ENCODE measurements at regions not wholly inside any gene's neighbourhood (a gene's known extent, or its start where the extent isn't known, plus 50 kb on each side); places are given as distances from the start of the nearest gene placed in this dataset.

GRCh38 chr9:115423646-115424045 lies 305.7 kb upstream of the TNC start:
- Histone ChIP-seq H3K4me3 (ENCODE audit: insufficient read depth, low read length, poor library complexity, severe bottlenecking) (no peak overlapping the region), H3K9me2 (replicated peaks; ENCODE audit: insufficient read depth, low read length) (no peaks in the 10 kb centered on the region)

DNA sequence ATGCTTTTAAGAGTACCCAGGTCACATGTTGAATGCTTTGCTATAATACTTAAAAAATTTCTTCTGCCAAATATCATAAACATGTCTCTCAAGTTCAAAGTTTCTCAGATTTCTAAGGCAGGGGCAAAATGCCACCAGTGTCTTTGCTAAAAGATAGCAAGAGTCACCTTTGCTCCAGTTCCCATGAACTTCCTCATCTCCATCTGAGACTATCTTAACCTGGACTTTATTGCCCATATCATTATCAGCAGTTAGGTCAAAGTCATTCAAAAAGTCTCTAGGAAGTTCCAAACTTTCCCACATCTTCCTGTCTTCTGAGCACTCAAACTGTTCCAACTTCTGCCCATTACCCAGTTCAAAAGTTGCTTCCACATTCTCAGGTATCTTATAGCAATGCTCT lies 307.6 kb upstream of the TNC start:
- Histone ChIP-seq H3K9me2 (replicated peaks; ENCODE audit: insufficient read depth, low read length) (no peaks in the 10 kb centered on the region), H4K20me1 (ENCODE audit: low read depth, low read length) (no peaks in the 10 kb centered on the region), H3K79me2 (ENCODE audit: insufficient read depth, low read length) (no peaks in the 10 kb centered on the region), H3K27ac (ENCODE audit: low read depth, low read length) (no peak overlapping the region), H3K4me3 (ENCODE audit: insufficient read depth, low read length, poor library complexity, severe bottlenecking) (no peak overlapping the region), H3K27me3 (ENCODE audit: low read length) (no peaks in the 10 kb centered on the region), H3K9ac (ENCODE audit: low read length) (no peak overlapping the region), H3F3A (ENCODE audit: insufficient read depth) (no peaks in the 10 kb centered on the region), H2AFZ (ENCODE audit: low read depth, low read length, severe bottlenecking) (no peak overlapping the region), H3K36me3 (ENCODE audit: low read length) (no peaks in the 10 kb centered on the region), H3K4me2 (ENCODE audit: low read depth, low read length, poor library complexity, severe bottlenecking) (no peak overlapping the region), H3K9me3 (ENCODE audit: insufficient read depth, low read length) (no peaks in the 10 kb centered on the region)
- TF ChIP-seq EZH2phosphoT487 (conservative IDR thresholded peaks at IDR 0.05; ENCODE audit: low read length), result no peak
- TF ChIP-seq, protein P1, sequence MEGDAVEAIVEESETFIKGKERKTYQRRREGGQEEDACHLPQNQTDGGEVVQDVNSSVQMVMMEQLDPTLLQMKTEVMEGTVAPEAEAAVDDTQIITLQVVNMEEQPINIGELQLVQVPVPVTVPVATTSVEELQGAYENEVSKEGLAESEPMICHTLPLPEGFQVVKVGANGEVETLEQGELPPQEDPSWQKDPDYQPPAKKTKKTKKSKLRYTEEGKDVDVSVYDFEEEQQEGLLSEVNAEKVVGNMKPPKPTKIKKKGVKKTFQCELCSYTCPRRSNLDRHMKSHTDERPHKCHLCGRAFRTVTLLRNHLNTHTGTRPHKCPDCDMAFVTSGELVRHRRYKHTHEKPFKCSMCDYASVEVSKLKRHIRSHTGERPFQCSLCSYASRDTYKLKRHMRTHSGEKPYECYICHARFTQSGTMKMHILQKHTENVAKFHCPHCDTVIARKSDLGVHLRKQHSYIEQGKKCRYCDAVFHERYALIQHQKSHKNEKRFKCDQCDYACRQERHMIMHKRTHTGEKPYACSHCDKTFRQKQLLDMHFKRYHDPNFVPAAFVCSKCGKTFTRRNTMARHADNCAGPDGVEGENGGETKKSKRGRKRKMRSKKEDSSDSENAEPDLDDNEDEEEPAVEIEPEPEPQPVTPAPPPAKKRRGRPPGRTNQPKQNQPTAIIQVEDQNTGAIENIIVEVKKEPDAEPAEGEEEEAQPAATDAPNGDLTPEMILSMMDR (IDR thresholded peaks at IDR 0.05; ENCODE audit: insufficient read depth, low read length, poor library complexity, severe bottlenecking), result no peak

More at GRCh38 chr9:115423646-115424045, 305.7 kb upstream of the TNC start:
- Histone ChIP-seq H3K27me3 (ENCODE audit: low read length) (no peaks in the 10 kb centered on the region), H3K9me3 (ENCODE audit: insufficient read depth, low read length) (no peaks in the 10 kb centered on the region), H2AFZ (ENCODE audit: low read depth, low read length, severe bottlenecking) (no peak overlapping the region), H4K20me1 (ENCODE audit: low read depth, low read length) (no peaks in the 10 kb centered on the region), H3K36me3 (ENCODE audit: low read length) (no peaks in the 10 kb centered on the region), H3K79me2 (ENCODE audit: insufficient read depth, low read length) (no peaks in the 10 kb centered on the region), H3K27ac (ENCODE audit: low read depth, low read length) (no peak overlapping the region), H3K4me2 (ENCODE audit: low read depth, low read length, poor library complexity, severe bottlenecking) (no peak overlapping the region), H3K9ac (ENCODE audit: low read length) (no peak overlapping the region), H3F3A (ENCODE audit: insufficient read depth) (no peaks in the 10 kb centered on the region)
- TF ChIP-seq, protein P1 (IDR thresholded peaks at IDR 0.05; ENCODE audit: insufficient read depth, low read length, poor library complexity, severe bottlenecking), result no peak
- no peak for TF ChIP-seq EZH2phosphoT487 (conservative IDR thresholded peaks at IDR 0.05; ENCODE audit: low read length)

- H3K36me3 ChIP-seq (ENCODE audit: low read length), result no peaks in the 10 kb centered on the region
- no peak for TF ChIP-seq EZH2phosphoT487 (conservative IDR thresholded peaks at IDR 0.05; ENCODE audit: low read length)
- TF ChIP-seq, protein P1 (IDR thresholded peaks at IDR 0.05; ENCODE audit: insufficient read depth, low read length, poor library complexity, severe bottlenecking), result no peak
- no peaks in the 10 kb centered on the region for H3F3A ChIP-seq (ENCODE audit: insufficient read depth)
- H3K27ac ChIP-seq (ENCODE audit: low read depth, low read length), result no peak overlapping the region
- H3K9me2 ChIP-seq (replicated peaks; ENCODE audit: insufficient read depth, low read length), result no peaks in the 10 kb centered on the region
- no peaks in the 10 kb centered on the region for H3K79me2 ChIP-seq (ENCODE audit: insufficient read depth, low read length)
- H3K4me2 ChIP-seq (ENCODE audit: low read depth, low read length, poor library complexity, severe bottlenecking), result no peak overlapping the region
- H4K20me1 ChIP-seq (ENCODE audit: low read depth, low read length), result no peaks in the 10 kb centered on the region
- H3K27me3 ChIP-seq (ENCODE audit: low read length), result no peaks in the 10 kb centered on the region
- H2AFZ ChIP-seq (ENCODE audit: low read depth, low read length, severe bottlenecking), result no peak overlapping the region
- no peak overlapping the region for H3K9ac ChIP-seq (ENCODE audit: low read length)
- H3K4me3 ChIP-seq (ENCODE audit: insufficient read depth, low read length, poor library complexity, severe bottlenecking), result no peak overlapping the region
- no peaks in the 10 kb centered on the region for H3K9me3 ChIP-seq (ENCODE audit: insufficient read depth, low read length)
Observed at GRCh38 chr9:115437418-115437817, 319.5 kb upstream of the TNC start.
